ENCODE measurements at regions not wholly inside any gene's neighbourhood (a gene's known extent, or its start where the extent isn't known, plus 50 kb on each side); places are given as distances from the start of the nearest gene placed in this dataset.
A peak's percentile ranks its signal among the peaks of the same experiment; 100 is the strongest.

- Histone ChIP-seq H4K20me1 (replicated peaks; ENCODE audit: control insufficient read depth, insufficient read depth, low read length) (no peaks in the 10 kb centered on the region), H3K4me2 (ENCODE audit: insufficient read depth, low read length) (peak overlapping the region; percentile 86), H3K4me1 (replicated peaks in 1 of 2; ENCODE audit: control insufficient read depth in 2 of 2, insufficient read depth in 2 of 2, low read length in 2 of 2) (peaks cover 17 to 64% of the 10 kb centered on the region in 2 experiments), H3K27me3 (ENCODE audit: control insufficient read depth in 2 of 2, insufficient read depth in 2 of 2, low read length in 2 of 2) (no peaks in the 10 kb centered on the region), H3K27ac (ENCODE audit: extremely low read depth, low read depth, low read length) (peak overlapping the region; percentile 91; the same call in 1 of the 3 replicates), H3K36me3 (ENCODE audit: control insufficient read depth, insufficient read depth, low read length) (no peaks in the 10 kb centered on the region; the same call in 2 of the 3 replicates), H3K9ac (ENCODE audit: insufficient read depth in 1 of 2, low read depth in 2 of 2, low read length in 2 of 2) (peak overlapping the region in 1 of 2 experiments; percentile 94; a peak in 2 of 4 replicates), H3K9me3 (replicated peaks; ENCODE audit: control insufficient read depth, insufficient read depth, low read depth, low read length) (no peaks in the 10 kb centered on the region), H3K4me3 (peak overlapping the region; percentile 43), H3K9me1 (ENCODE audit: control insufficient read depth, insufficient read depth, low read length) (no peaks in the 10 kb centered on the region), H2AFZ (ENCODE audit: low read depth, low read length) (peak overlapping the region; percentile 89), H3K79me2 (ENCODE audit: control insufficient read depth, insufficient read depth, low read length) (no peaks in the 10 kb centered on the region)
- CTCF ChIA-PET (ENCODE audit: low intra/inter-chr PET ratio), result no interaction called here
- intact Hi-C loops (cut with micrococcal nuclease), result loop anchor here (2.0 to 10.0 kb wide), 2 partner anchors 74 to 1864 kb away; no protein-coding TSS in a partner anchor
- FAIRE-seq (no peak), DNase-seq (ENCODE audit: extremely low read depth in 1 of 4, low spot score in 3 of 4) (peak in 2 of 4 experiments; percentile 27 to 32), ATAC-seq (no peak)
- POLR2A ChIA-PET, result interaction anchor here (0.5 to 1.7 kb wide), 7 partner anchors 10 to 39 kb away, joined by 3 to 5 read pairs (median 3); no protein-coding TSS in a partner anchor
- no TSS peak for BruUV-seq (replicated peaks)
- WGBS (ENCODE audit: insufficient coverage, low coverage, missing lambda C conversion rate), result 29% methylated on average over 3 of the region's 3 CpGs
- in situ Hi-C loops (cut with MboI), result no loop called here
- 0 out of 4 replicates have a peak, but pooled peaks of 1 of the 2 experiments have one; percentile 6 for TF ChIP-seq KDM1A (IDR thresholded peaks at IDR 0.05)
- no peak for TF ChIP-seq ARID1B (IDR thresholded peaks at IDR 0.05)
These were observed 95.3 kb downstream of the ZNF608 start for GRCh38 chr5:124650951-124651662.

- Histone ChIP-seq H4K20me1 (replicated peaks; ENCODE audit: control insufficient read depth, insufficient read depth, low read length) (no peaks in the 10 kb centered on the region), H3K4me3 (no peak overlapping the region), H3K9me1 (ENCODE audit: control insufficient read depth, insufficient read depth, low read length) (no peaks in the 10 kb centered on the region), H3K27ac (ENCODE audit: extremely low read depth, low read depth, low read length) (peak overlapping the region; percentile 0; the same call in 1 of the 3 replicates), H2AFZ (ENCODE audit: low read depth, low read length) (0 out of 2 replicates have a peak overlapping the region, but pooled peaks have one; percentile 12), H3K79me2 (ENCODE audit: control insufficient read depth, insufficient read depth, low read length) (no peaks in the 10 kb centered on the region), H3K9me3 (replicated peaks; ENCODE audit: control insufficient read depth, insufficient read depth, low read depth, low read length) (no peaks in the 10 kb centered on the region), H3K4me1 (replicated peaks in 1 of 2; ENCODE audit: control insufficient read depth in 2 of 2, insufficient read depth in 2 of 2, low read length in 2 of 2) (peaks cover 17 to 56% of the 10 kb centered on the region in 2 experiments), H3K36me3 (ENCODE audit: control insufficient read depth, insufficient read depth, low read length) (no peaks in the 10 kb centered on the region; the same call in 2 of the 3 replicates), H3K9ac (ENCODE audit: insufficient read depth in 1 of 2, low read depth in 2 of 2, low read length in 2 of 2) (no peak overlapping the region), H3K27me3 (ENCODE audit: control insufficient read depth in 2 of 2, insufficient read depth in 2 of 2, low read length in 2 of 2) (no peaks in the 10 kb centered on the region), H3K4me2 (ENCODE audit: insufficient read depth, low read length) (no peak overlapping the region)
- CTCF ChIA-PET (ENCODE audit: low intra/inter-chr PET ratio), result no interaction called here
- DNase-seq (ENCODE audit: extremely low read depth in 1 of 4, low spot score in 3 of 4) (no peak), FAIRE-seq (no peak), ATAC-seq (no peak)
- POLR2A ChIA-PET, result no interaction called here
- WGBS (ENCODE audit: insufficient coverage, low coverage, missing lambda C conversion rate), result 0% methylated on average over 4 of the region's 4 CpGs
- in situ Hi-C loops (cut with MboI), result no loop called here
- TF ChIP-seq PML (IDR thresholded peaks at IDR 0.05; ENCODE audit: low read length), result 0 out of 2 replicates have a peak, but pooled peaks have one; percentile 3
- no peak for TF ChIP-seq PATZ1 (CRISPR knock-in tag; IDR thresholded peaks at IDR 0.05; ENCODE audit: borderline replicate concordance)
- TF ChIP-seq CBFA2T3 (IDR thresholded peaks at IDR 0.05), result peak; percentile 48
- TF ChIP-seq MEF2D (tag; conservative IDR thresholded peaks at IDR 0.05; ENCODE audit: low read depth), result peak; percentile 71
- TF ChIP-seq KDM1A (IDR thresholded peaks at IDR 0.05), result peak; percentile 34 to 57; a peak in 2 of 4 replicates
- TF ChIP-seq SPI1 (IDR thresholded peaks at IDR 0.05; ENCODE audit: borderline replicate concordance, low read depth, low read length), result peak; percentile 66; the same call in 1 of the 2 replicates
- no peak for TF ChIP-seq RBFOX2 (IDR thresholded peaks at IDR 0.05; ENCODE audit: low read depth, low read length)
- no peak for TF ChIP-seq PRMT5 (CRISPR knock-in tag; IDR thresholded peaks at IDR 0.05)
- no TSS peak for BruUV-seq (replicated peaks)
- intact Hi-C loops (cut with micrococcal nuclease), result loop anchor here (2.0 to 10.0 kb wide), 2 partner anchors 75 to 1865 kb away; no protein-coding TSS in a partner anchor
These were observed 96.3 kb downstream of the ZNF608 start for GRCh38 chr5:124650147-124650561.

All from K562 (cell line).